ENCODE measurements at regions not wholly inside any gene's neighbourhood (a gene's known extent, or its start where the extent isn't known, plus 50 kb on each side); places are given as distances from the start of the nearest gene placed in this dataset.

- no peak overlapping the region for H3K4me2 ChIP-seq (ENCODE audit: low read length)
- intact Hi-C loops (cut with micrococcal nuclease; ENCODE audit: unreplicated experiment) = no loop called here
- ChIA-PET CTCF (ENCODE audit: unreplicated experiment) (no interaction called here), POLR2A (interaction anchor here (0.6 to 1.2 kb wide), 4 partner anchors 9 to 1413 kb away, joined by 3 to 5 read pairs (median 3); no protein-coding TSS in a partner anchor)
- no peaks in the 10 kb centered on the region for H3K9me2 ChIP-seq (ENCODE audit: insufficient read depth, low read length)
- no peak overlapping the region for H2AFZ ChIP-seq (ENCODE audit: low read length)
- no peaks in the 10 kb centered on the region for H3K9me3 ChIP-seq (ENCODE audit: low read length)
- H4K20me1 ChIP-seq (ENCODE audit: insufficient read depth, low read length) = no peaks in the 10 kb centered on the region
- no peak overlapping the region for H3K27ac ChIP-seq (ENCODE audit: low read depth, low read length, poor library complexity, severe bottlenecking)
- BruUV-seq (replicated peaks) = no TSS peak
- H3K4me3 ChIP-seq (ENCODE audit: low read depth, low read length, poor library complexity, severe bottlenecking) = no peak overlapping the region
- no peak for DNase-seq (ENCODE audit: low spot score)
- TF ChIP-seq CTCF (conservative IDR thresholded peaks at IDR 0.05; ENCODE audit: low read length) (no peak), EZH2phosphoT487 (IDR thresholded peaks at IDR 0.05; ENCODE audit: borderline replicate concordance, low read depth, low read length) (no peak)
- H3K79me2 ChIP-seq (ENCODE audit: insufficient read depth, low read depth, low read length) = no peaks in the 10 kb centered on the region
- no peaks in the 10 kb centered on the region for H3K36me3 ChIP-seq (ENCODE audit: insufficient read depth, low read length)
- no peaks in the 10 kb centered on the region for H3K4me1 ChIP-seq (ENCODE audit: insufficient read depth, low read length, poor library complexity, severe bottlenecking)
Measured at GRCh38 chr13:73334445-73334844, 275.6 kb downstream of the KLF5 start.

- H4K20me1 ChIP-seq (ENCODE audit: insufficient read depth, low read length) = no peaks in the 10 kb centered on the region
- TF ChIP-seq CTCF (conservative IDR thresholded peaks at IDR 0.05; ENCODE audit: low read length) (no peak), EZH2phosphoT487 (IDR thresholded peaks at IDR 0.05; ENCODE audit: borderline replicate concordance, low read depth, low read length) (no peak)
- no peaks in the 10 kb centered on the region for H3K9me3 ChIP-seq (ENCODE audit: low read length)
- no peaks in the 10 kb centered on the region for H3K9me2 ChIP-seq (ENCODE audit: insufficient read depth, low read length)
- BruUV-seq (replicated peaks) = no TSS peak
- no peaks in the 10 kb centered on the region for H3K4me1 ChIP-seq (ENCODE audit: insufficient read depth, low read length, poor library complexity, severe bottlenecking)
- H3K4me2 ChIP-seq (ENCODE audit: low read length) = no peak overlapping the region
- no peak for DNase-seq (ENCODE audit: low spot score)
- CTCF ChIA-PET (ENCODE audit: unreplicated experiment) = no interaction called here
- H3K36me3 ChIP-seq (ENCODE audit: insufficient read depth, low read length) = no peaks in the 10 kb centered on the region
- H3K27ac ChIP-seq (ENCODE audit: low read depth, low read length, poor library complexity, severe bottlenecking) = no peak overlapping the region
- POLR2A ChIA-PET = interaction anchor here (0.6 kb wide), 1 partner anchor 102 kb away, joined by 3 read pairs; no protein-coding TSS in a partner anchor
- H2AFZ ChIP-seq (ENCODE audit: low read length) = no peak overlapping the region
- no peaks in the 10 kb centered on the region for H3K79me2 ChIP-seq (ENCODE audit: insufficient read depth, low read depth, low read length)
- intact Hi-C loops (cut with micrococcal nuclease; ENCODE audit: unreplicated experiment) = no loop called here
- H3K4me3 ChIP-seq (ENCODE audit: low read depth, low read length, poor library complexity, severe bottlenecking) = no peak overlapping the region
Measured at GRCh38 chr13:73331556-73331955, 272.8 kb downstream of the KLF5 start.

GRCh38 chr13:73329355-73329754 lies 270.6 kb downstream of the KLF5 start:
- Histone ChIP-seq H3K9me2 (ENCODE audit: insufficient read depth, low read length) (no peaks in the 10 kb centered on the region), H4K20me1 (ENCODE audit: insufficient read depth, low read length) (no peaks in the 10 kb centered on the region), H3K27ac (ENCODE audit: low read depth, low read length, poor library complexity, severe bottlenecking) (no peak overlapping the region), H3K79me2 (ENCODE audit: insufficient read depth, low read depth, low read length) (no peaks in the 10 kb centered on the region), H3K4me1 (ENCODE audit: insufficient read depth, low read length, poor library complexity, severe bottlenecking) (no peaks in the 10 kb centered on the region), H3K9me3 (ENCODE audit: low read length) (no peaks in the 10 kb centered on the region), H3K4me2 (ENCODE audit: low read length) (no peak overlapping the region), H3K4me3 (ENCODE audit: low read depth, low read length, poor library complexity, severe bottlenecking) (no peak overlapping the region), H2AFZ (ENCODE audit: low read length) (no peak overlapping the region), H3K36me3 (ENCODE audit: insufficient read depth, low read length) (no peaks in the 10 kb centered on the region)
- ChIA-PET POLR2A (interaction anchor here (0.7 to 0.8 kb wide), 2 partner anchors 20 to 29 kb away, joined by 3 to 6 read pairs; no protein-coding TSS in a partner anchor), CTCF (ENCODE audit: unreplicated experiment) (no interaction called here)
- DNase-seq (ENCODE audit: low spot score) = no peak
- intact Hi-C loops (cut with micrococcal nuclease; ENCODE audit: unreplicated experiment) = no loop called here
- TF ChIP-seq EZH2phosphoT487 (IDR thresholded peaks at IDR 0.05; ENCODE audit: borderline replicate concordance, low read depth, low read length) = no peak
- no peak for TF ChIP-seq CTCF (conservative IDR thresholded peaks at IDR 0.05; ENCODE audit: low read length)
- BruUV-seq (replicated peaks) = no TSS peak
